EL (cell line): ENCODE measurements at regions not wholly inside any gene's neighbourhood (a gene's known extent, or its start where the extent isn't known, plus 50 kb on each side); places are given as distances from the start of the nearest gene placed in this dataset.

Experiments
- DNase-seq: peaks from one replicate; pipeline ENCODE4 v3.0.0-alpha.2; 2016

DNA sequence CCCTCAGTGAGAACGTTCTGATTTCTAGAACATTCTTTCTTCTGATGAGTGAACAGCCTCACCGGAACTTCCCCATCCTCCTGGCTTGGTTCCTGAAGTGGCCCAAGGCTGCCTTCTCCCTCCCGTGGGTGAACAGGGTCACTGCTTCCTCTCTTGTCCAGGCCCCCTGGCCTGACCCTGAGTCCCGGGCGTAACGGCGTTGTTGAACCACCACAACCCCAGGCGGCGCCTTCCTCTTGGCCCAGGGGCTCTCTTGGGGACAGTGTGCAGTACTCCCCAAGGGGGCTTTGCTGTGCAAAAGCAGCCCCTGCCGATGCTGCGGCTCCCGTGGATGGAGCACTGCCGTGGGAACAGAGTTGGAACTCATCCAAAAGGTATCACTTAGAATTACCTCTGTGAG, 147.2 kb downstream of the TSN start:
- DNase-seq, result no peak

GRCh38 chr2:121903037-121903689, 147.7 kb downstream of the TSN start:
- DNase-seq, result no peak

- no peak for DNase-seq
Observed at GRCh38 chr2:121904656-121905055, 149.2 kb downstream of the TSN start.

DNA sequence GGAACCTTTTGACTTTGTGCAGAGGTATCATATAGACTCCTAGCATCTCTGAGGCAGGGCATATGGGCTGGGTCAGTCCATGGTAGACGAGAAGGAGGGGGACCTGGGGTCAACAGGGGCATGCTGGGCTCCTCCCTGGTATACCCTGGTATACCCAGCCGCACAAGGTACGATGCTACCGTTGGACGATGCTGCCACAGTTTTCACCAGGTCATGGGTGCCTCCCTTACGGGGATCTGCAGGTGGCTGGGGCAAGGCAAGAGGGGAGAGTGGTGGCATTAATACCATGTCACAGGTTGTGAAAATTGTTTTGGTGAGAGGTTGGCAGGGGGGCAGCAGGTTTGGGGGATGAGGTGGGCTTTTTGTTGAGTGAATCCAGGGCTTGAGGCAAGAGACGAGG, 149.8 kb downstream of the TSN start:
- DNase-seq, result no peak

DNA sequence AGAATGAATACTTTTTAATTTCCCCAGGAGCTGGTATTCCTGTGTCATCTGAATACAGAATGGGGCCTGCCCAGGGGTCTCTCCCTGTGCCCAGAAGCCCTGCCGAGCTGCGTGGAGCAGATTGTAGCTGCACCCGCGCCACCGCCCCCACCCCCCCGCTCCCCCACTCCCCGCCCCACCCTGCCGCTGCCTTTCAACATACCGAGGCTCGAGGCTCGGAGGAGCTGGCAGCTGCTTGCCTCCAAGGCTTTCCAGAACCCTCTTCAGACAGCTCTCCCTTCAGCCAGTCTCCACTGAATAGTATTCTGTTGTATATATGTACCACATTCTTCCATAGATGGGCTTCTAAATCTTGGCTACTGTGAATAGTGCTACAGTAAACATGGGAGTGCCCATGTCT, 150.7 kb downstream of the TSN start:
- DNase-seq, result no peak

- no peak for DNase-seq
Observed at GRCh38 chr2:121907928-121908327, 152.5 kb downstream of the TSN start.

GRCh38 chr2:121910139-121910538, 154.7 kb downstream of the TSN start:
- DNase-seq, result no peak

GRCh38 chr2:121911036-121911435, 155.6 kb downstream of the TSN start:
- DNase-seq, result no peak

- DNase-seq, result no peak
Observed at GRCh38 chr2:121917143-121917542, 161.7 kb downstream of the TSN start.

DNA sequence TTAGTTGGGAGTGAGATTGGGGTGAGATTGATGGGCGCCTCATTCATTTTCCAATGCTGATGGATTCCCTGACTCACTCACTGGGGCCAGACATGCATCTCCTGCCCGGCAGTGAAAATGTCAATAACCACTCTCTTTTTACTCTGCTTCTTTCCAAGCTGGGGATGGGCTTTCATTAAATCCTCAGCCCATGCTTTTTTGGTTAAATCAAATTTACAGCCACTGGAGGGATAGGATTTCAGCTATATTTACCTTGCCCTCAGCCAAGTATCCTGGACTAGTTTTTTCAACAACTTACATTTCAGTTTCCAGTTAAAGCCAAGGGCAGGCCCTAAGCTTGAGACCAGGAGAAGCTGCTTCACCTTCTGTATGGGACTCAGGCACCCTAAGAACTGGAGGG, 162.8 kb downstream of the TSN start:
- no peak for DNase-seq

DNA sequence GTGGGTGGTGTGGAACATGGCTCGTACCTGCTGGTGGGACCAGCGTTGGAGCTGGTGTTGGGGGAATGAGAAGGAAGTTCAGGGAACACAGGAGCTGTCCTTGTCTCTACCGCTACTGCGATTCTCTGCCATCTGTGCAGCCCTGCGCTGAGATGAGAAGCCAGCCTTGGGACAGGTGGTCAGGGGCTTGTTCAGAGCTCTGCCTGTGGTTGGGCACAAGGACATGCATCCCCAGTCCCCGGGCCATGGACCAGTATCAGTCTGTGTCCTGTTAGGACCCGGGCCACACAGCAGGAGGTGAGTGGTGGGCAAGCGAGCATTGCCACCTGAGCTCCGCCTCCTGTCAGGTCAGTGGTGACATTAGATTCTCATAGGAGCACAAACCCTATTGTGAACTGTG, 164.4 kb downstream of the TSN start:
- DNase-seq, result no peak

- DNase-seq, result no peak
Observed at GRCh38 chr2:121925466-121925865, 170.0 kb downstream of the TSN start.

DNA sequence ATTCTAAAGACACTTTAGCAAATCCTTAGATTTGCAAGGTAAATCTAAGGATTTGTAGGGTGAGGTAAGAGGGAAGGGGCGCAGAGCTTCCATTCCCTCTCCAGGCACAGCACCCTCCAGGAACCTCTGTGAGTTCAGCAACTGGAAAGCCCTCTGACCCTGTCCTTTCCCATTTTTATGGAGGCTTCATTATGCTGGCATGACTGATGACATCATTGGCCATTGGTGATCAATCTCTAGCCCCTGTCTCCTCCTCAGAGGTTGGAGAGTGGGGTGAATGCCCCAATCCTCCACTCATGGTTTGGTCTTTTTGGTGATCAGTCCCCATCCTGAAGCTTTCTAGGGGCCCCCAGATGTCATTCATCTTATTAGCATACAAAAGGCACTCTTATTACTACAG, 187.8 kb downstream of the TSN start:
- DNase-seq, result no peak

DNA sequence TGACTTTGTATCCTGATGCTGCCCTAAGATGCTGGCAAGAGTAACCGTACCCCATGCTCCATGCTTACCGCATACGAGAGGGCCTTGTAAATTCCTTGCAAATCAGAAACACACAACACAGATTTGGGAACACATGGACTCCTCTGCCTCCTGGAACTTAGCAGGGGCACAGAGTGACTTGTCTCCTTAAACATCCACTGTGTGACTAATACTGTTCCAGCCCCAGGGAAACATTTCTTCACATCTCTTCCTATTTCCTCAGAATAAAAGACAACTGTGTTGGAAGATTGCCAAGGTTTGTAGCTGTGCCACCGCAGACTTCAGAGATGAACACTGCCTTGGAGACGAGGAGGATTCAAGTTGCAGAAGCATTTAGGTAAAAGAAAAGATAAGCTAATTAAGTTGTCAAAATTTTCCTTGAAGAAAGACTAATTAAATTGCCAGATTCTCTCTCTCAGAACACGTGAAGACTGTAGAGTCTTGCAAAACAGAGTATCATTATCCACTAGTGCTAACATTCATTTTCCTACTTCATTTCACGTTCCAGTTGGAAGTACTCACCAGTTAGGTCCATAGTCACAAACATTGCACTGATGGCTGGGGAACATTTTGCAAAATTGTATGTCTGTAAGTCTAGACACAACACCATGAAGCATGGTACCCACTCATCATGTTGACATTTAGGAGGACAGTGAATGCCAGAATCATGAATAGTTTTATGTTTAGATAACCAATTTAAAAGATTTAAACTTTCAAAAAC, 188.8 kb downstream of the TSN start:
- peak; percentile 94 for DNase-seq

DNA sequence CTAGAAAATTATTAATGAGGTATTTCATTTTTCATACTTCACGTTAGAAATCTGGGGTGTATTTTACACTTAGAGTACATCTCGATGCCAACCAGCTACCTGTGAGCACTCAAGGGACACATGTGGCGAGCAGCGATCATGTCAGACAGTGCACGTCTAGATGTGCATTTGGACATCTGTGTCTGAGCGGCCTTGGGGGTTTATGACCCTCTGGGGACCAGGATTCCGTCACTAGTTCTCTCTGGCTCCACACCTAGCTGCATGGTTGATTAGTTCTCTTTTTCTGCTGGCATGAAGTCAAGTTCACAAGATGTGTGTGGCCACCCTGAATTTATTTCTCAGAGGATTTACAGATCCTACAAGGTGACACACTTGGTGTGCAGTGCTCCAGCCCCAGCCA, 192.2 kb downstream of the TSN start:
- no peak for DNase-seq

DNA sequence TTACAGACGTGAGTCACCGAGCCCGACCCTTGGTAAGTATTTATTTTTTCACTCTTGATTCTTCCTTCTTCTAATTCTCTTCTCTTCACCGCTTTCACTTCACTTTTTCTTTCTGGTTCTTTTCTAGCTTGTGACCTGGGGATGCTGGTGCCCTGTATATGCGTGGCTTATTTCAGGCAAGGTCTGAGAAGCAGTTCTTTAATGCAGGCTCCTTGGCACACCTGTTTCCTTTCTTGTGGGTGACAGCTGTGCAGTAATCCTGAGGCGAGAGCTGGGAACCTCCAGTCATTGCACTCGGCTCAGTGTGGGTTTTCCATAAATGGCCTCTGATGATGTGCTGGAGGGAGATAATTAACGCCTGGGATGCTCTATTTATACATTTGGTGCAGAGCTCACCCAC, 193.8 kb downstream of the TSN start:
- no peak for DNase-seq

- DNase-seq, result no peak
Observed at GRCh38 chr2:121955426-121955825, 200.0 kb downstream of the TSN start.

- no peak for DNase-seq
Observed at GRCh38 chr2:121955872-121956271, 200.4 kb downstream of the TSN start.

DNA sequence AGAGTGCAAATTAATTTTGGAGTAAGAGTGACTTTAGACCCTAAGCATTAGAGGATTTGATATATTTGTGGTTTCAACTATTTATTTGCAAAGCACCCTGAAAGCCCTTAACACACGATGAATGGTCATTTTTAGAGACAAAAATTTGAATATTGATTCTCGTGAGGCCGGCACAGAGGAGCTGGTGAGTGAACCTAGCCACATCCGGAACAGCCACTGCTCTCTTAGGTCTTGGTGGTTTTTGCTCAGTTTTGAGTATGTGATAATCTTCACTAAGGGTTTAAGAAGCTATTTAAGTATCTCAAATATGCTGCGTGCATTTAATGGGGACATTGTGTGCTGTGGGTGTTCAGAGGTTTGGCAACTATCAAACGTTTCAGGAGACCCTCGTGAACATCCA, 204.8 kb downstream of the TSN start:
- no peak for DNase-seq

- DNase-seq, result no peak
Observed at GRCh38 chr2:121961761-121962160, 206.3 kb downstream of the TSN start.

GRCh38 chr2:121965661-121966060, 210.2 kb downstream of the TSN start:
- DNase-seq, result no peak

DNA sequence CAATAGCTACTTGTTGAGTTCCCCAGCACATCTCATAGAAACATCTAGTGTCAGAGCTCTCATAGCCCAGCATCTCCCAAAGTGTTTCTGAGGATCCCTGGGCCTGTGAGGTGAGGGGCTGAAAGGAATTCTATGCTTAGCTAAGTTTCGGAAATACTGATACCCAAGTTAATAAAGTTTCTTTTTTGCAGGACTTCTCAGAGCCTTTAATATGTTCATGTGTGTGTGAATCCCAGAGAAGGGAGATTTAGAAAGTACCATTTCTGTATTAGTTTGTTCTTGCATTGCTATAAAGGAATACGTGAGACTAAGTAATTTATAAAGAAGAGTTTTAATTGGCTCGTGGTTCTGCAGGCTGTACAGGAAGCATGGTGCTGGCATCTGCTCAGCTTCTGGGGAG, 211.2 kb downstream of the TSN start:
- no peak for DNase-seq

GRCh38 chr2:121969166-121969565, 213.7 kb downstream of the TSN start:
- no peak for DNase-seq

DNA sequence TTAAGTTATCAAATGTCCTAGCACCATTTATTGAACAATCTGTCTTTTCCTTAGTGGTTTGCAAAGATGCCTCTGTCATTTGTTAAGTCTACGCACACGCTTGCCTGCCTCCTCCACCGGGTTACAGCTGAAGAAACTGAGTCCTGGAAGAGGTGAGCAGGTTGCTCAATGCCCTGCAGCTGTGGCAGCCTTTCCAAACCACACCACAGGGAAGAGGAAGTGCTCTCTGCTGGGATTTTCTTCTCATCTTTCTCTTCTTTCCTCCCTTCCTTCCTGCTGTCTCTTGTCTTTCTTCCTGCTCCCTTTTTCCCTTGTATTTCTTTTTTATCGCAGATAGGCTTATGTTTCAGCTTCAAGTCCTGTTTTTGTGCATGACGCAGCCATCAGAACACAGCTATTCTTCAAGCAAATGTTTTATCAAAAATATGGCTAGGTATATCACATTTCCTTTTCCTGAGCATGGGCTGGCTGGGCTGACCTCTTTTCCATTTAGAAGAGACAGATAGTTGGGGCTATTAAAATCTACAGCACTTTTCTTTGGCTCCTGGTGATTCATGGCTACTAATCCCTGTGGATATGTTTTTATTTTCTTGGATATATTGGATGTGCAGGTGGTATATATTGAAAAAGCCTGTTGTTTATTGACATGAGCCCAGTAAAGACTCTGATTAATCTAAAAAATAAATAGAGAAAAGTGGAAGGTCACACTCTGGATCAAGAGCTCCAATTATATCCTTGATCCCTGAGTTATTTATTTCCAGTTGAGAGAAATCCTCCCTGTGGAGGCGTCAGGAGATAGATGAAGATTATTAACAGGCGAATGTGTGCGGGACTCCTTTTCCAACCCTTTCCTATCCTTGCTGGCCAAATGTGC, 214.6 kb downstream of the TSN start:
- DNase-seq, result no peak
